ENCODE measurements at regions not wholly inside any gene's neighbourhood (a gene's known extent, or its start where the extent isn't known, plus 50 kb on each side); places are given as distances from the start of the nearest gene placed in this dataset.
A peak's percentile ranks its signal among the peaks of the same experiment; 100 is the strongest.

DNA sequence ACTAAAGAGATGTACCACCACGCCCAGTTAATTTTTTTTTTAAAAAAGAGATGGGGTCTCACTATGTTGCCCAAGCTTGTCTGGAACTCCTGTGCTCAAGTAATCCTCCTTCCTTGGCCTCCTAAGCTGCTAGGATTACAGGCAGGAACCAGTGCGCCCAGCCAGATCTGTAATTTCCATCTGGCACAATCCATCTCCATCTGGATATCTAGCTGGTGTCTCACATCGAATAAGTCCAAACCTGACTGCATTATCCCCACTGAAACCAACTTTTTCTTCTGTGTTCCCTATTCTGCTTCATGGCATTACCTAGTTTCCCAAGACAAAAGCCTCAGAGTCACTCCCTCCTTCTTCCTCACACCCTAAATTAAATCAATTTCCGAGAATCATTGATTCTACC is 125.8 kb upstream of the TEX13C start:
- no peak overlapping the region for H3K4me3 ChIP-seq (ENCODE audit: control insufficient read depth, low read depth, low read length)
- DNase-seq (ENCODE audit: low read depth), result no peak
- TF ChIP-seq, protein P1, sequence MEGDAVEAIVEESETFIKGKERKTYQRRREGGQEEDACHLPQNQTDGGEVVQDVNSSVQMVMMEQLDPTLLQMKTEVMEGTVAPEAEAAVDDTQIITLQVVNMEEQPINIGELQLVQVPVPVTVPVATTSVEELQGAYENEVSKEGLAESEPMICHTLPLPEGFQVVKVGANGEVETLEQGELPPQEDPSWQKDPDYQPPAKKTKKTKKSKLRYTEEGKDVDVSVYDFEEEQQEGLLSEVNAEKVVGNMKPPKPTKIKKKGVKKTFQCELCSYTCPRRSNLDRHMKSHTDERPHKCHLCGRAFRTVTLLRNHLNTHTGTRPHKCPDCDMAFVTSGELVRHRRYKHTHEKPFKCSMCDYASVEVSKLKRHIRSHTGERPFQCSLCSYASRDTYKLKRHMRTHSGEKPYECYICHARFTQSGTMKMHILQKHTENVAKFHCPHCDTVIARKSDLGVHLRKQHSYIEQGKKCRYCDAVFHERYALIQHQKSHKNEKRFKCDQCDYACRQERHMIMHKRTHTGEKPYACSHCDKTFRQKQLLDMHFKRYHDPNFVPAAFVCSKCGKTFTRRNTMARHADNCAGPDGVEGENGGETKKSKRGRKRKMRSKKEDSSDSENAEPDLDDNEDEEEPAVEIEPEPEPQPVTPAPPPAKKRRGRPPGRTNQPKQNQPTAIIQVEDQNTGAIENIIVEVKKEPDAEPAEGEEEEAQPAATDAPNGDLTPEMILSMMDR (IDR thresholded peaks at IDR 0.05; ENCODE audit: control insufficient read depth, insufficient read depth, low read depth, low read length, missing control alignments), result no peak

DNA sequence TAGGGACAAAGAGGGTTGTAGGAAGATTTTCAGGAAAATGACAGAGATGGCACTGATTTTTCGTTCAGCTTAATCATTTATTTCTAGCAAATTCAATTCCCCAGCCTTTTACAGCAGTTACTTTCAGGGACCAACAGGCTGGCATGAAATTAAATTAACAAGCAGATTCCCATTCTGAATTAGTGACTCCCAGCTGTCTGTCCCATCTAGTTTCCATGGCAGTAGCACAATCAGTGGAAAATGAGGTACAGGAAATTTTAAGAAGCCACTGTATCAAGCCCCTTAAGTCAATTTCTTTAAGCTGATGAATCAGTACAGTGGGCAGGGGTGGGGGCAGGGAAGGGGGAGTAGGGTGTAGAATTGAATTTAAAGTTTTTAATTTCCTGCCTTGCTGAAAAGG is 121.1 kb upstream of the TEX13C start:
- no peak for DNase-seq (ENCODE audit: low read depth)
- TF ChIP-seq, protein P1 (IDR thresholded peaks at IDR 0.05; ENCODE audit: control insufficient read depth, insufficient read depth, low read depth, low read length, missing control alignments), result no peak

DNA sequence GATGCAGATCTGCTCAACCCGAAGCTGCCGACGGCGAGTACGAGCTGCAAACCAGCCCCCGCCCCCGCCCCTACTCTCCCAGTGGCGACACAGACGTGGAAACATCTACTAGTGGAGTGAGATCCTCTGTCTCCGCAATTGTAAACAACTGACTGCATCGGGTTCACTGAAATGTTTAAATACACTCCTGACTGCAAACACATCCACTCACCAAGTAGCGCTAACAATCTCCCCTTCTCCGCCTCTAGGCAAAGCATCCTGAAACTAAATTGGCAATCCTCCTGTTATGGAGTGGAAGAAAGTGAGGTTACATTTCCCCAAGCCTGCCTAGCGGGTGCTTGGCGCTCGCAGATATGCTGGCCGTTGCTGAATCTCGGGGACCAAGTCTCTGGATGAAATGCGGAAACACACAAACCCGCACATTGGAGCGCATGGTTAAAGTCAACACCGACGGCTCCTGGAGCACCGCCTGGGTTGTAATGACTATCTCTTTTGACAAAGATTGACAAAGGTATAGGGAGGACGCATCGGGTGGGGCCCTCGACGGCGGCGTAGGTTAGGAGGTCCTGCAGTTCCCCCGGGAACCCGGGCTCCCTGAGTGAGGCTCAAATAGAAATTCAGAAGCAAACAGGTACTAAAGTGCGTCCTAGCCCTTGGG is 117.0 kb upstream of the TEX13C start:
- TF ChIP-seq, protein P1 (IDR thresholded peaks at IDR 0.05; ENCODE audit: control insufficient read depth, insufficient read depth, low read depth, low read length, missing control alignments), result no peak
- DNase-seq (ENCODE audit: low read depth), result no peak
- H3K4me3 ChIP-seq (ENCODE audit: control insufficient read depth, low read depth, low read length), result no peak overlapping the region

More for the DNA sequence above, 121.1 kb upstream of the TEX13C start:
- no peak overlapping the region for H3K4me3 ChIP-seq (ENCODE audit: control insufficient read depth, low read depth, low read length)

DNA sequence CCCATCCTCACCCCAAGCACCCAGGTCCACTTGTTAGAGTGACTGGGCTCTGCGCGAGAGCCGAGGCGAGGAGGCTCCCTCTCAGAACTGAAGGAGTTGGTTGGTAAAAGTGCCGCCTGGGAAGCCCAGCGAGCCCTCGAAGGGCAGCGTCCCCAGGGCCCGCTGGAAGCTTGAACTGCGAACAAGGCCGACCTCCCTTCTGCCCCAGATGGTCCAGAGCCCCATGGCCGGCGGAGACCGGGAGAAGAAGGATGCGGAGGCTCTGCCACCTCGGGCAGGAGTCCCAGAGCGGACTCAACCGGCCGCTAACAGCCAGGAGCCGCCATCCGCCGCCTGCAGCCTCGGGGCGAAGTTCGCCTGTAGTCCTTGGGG is 116.3 kb upstream of the TEX13C start:
- no peak overlapping the region for H3K4me3 ChIP-seq (ENCODE audit: control insufficient read depth, low read depth, low read length)
- TF ChIP-seq, protein P1 (IDR thresholded peaks at IDR 0.05; ENCODE audit: control insufficient read depth, insufficient read depth, low read depth, low read length, missing control alignments), result no peak
- no peak for DNase-seq (ENCODE audit: low read depth)

DNA sequence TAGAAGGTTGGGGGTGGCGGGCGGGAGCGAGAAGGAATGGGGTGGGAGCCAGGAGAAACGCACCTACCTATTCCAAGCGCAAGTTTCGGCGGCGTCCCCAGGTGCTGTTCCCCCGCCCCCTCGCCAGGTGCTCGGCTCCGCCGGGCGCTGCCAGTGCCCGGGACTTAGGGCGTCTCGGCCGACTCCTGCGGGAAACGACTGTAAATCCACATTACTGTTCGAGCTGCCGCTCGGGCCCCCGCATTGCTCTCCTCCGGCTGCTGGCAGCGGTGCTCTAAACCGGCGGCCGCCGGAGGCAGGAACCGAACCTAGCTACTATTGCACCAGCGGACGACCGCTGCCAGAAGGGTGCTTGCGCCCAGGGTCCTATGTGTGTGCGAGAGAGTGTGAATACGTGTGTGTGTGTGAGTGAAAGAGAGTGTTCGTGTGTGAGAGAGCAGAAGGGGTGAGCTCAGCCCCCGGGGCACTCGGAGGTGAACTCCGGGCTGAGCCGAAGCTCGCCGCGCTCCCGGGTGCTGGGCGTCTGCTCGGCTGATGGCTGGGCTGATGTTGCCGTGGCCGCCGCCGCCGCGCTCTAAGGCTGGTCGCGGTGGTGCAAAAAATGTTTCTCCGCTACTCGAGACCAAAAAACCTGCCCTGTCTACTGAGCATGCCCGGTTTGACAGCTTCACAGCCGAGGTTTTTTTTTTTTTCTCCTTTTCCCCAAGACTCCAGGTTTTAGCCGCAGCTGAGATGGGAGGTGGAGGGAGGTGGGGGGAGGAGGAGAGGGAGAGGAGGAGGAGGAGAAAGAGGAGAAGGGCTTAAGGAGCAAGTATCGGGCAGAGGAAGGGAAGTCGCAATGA is 115.7 kb upstream of the TEX13C start:
- no peak for DNase-seq (ENCODE audit: low read depth)
- H3K4me3 ChIP-seq (ENCODE audit: control insufficient read depth, low read depth, low read length), result no peak overlapping the region; the same call in 1 of the 2 replicates
- TF ChIP-seq, protein P1 (IDR thresholded peaks at IDR 0.05; ENCODE audit: control insufficient read depth, insufficient read depth, low read depth, low read length, missing control alignments), result no peak

DNA sequence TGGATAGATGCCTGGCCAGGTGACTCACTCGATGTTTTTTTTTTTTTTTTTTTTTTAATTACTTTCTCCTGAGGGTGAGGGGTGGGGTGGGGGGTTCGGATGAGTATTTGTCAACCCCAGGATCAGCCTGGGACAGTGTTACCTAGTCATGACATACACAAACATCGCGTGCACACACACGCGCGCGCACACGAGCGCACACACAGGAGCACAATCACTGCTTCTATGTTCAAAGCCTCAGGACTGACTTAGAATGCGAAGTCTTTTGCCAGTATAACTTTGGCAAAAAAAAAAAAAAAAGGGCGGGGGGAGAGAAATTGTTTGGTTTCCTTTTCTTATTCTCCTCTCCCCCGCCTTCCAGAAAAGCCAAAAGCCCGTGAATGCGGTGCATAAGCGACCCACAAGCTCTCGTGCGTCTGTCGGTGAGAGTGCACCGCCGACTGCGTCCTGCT is 115.0 kb upstream of the TEX13C start:
- TF ChIP-seq, protein P1 (IDR thresholded peaks at IDR 0.05; ENCODE audit: control insufficient read depth, insufficient read depth, low read depth, low read length, missing control alignments), result no peak
- H3K4me3 ChIP-seq (ENCODE audit: control insufficient read depth, low read depth, low read length), result peak overlapping the region; percentile 19
- no peak for DNase-seq (ENCODE audit: low read depth)
